Panc1 (cell line): ENCODE measurements at regions not wholly inside any gene's neighbourhood (a gene's known extent, or its start where the extent isn't known, plus 50 kb on each side); places are given as distances from the start of the nearest gene placed in this dataset.

ENCODE experiments used
- CTCF ChIP-seq: fragments of 450-650 bp; IDR thresholded peaks from 2 replicates; pipeline ENCODE4 v1.5.1; 2017; ENCODE audit warnings: mild to moderate bottlenecking
- POLR2AphosphoS5 ChIP-seq: IDR thresholded peaks from 2 replicates; pipeline ENCODE4 v1.6.1; 2012; ENCODE audit warnings: mild to moderate bottlenecking, low read depth, low read length, moderate library complexity
- SIN3A ChIP-seq: IDR thresholded peaks from 2 replicates; pipeline ENCODE4 v1.6.1; 2012; ENCODE audit warnings: low read depth, mild to moderate bottlenecking, low read length, moderate library complexity, borderline replicate concordance; ENCODE audit not compliant: insufficient read depth
- TCF7L2 ChIP-seq: IDR thresholded peaks from 2 replicates; pipeline ENCODE4 v1.6.1; 2011; ENCODE audit warnings: mild to moderate bottlenecking, low read depth, low read length, inconsistent platforms

- no peak for TF ChIP-seq TCF7L2
- TF ChIP-seq CTCF = no peak
- no peak for TF ChIP-seq POLR2AphosphoS5
- TF ChIP-seq SIN3A = no peak
Observed at GRCh38 chr5:52638732-52639131, 149.0 kb upstream of the ITGA1 start.
